ENCODE measurements at regions not wholly inside any gene's neighbourhood (a gene's known extent, or its start where the extent isn't known, plus 50 kb on each side); places are given as distances from the start of the nearest gene placed in this dataset.

- no peaks in the 10 kb centered on the region for H3K9me3 ChIP-seq (ENCODE audit: control insufficient read depth, insufficient read depth, low read depth, low read length)
- TF ChIP-seq ZFP41 (tag by site-specific recombination; IDR thresholded peaks at IDR 0.05; ENCODE audit: borderline replicate concordance) (no peak), HIC1 (tag by site-specific recombination; IDR thresholded peaks at IDR 0.05) (no peak)
- CTCF ChIA-PET = no interaction called here
Observed at GRCh38 chr6:84486526-84486925, 259.1 kb upstream of the CEP162 start.

GRCh38 chr6:84469144-84469543 lies 241.7 kb upstream of the CEP162 start:
- Histone ChIP-seq H3K4me3 (ENCODE audit: low read depth, low read length) (no peak overlapping the region), H3K4me1 (ENCODE audit: control insufficient read depth, insufficient read depth, low read length) (no peaks in the 10 kb centered on the region), H3K9me3 (ENCODE audit: control insufficient read depth, insufficient read depth, low read depth, low read length) (no peaks in the 10 kb centered on the region), H3K27ac (ENCODE audit: extremely low read depth, low read depth, low read length) (no peak overlapping the region), H3K36me3 (ENCODE audit: control insufficient read depth in 2 of 2, insufficient read depth in 1 of 2, low read length in 2 of 2) (no peaks in the 10 kb centered on the region)
- TF ChIP-seq ZNF211 (tag by site-specific recombination; IDR thresholded peaks at IDR 0.05; ENCODE audit: low read depth) (no peak), ZSCAN18 (tag by site-specific recombination; IDR thresholded peaks at IDR 0.05) (no peak), ZNF776 (tag by site-specific recombination; IDR thresholded peaks at IDR 0.05; ENCODE audit: borderline replicate concordance) (no peak), ZNF747 (tag by site-specific recombination; IDR thresholded peaks at IDR 0.05) (no peak), ZNF555 (tag by site-specific recombination; conservative IDR thresholded peaks at IDR 0.05) (no peak), ZBTB26 (tag by site-specific recombination; optimal IDR thresholded peaks at IDR 0.05) (no peak), ZNF768 (tag by site-specific recombination; IDR thresholded peaks at IDR 0.05) (no peak), ZBTB7A (tag by site-specific recombination; IDR thresholded peaks at IDR 0.05; ENCODE audit: low read depth) (no peak), ZNF350 (tag by site-specific recombination; IDR thresholded peaks at IDR 0.05) (no peak), ZNF792 (tag by site-specific recombination; IDR thresholded peaks at IDR 0.05) (no peak), ZNF830 (tag by site-specific recombination; IDR thresholded peaks at IDR 0.05; ENCODE audit: low read depth) (no peak), ZNF530 (tag by site-specific recombination; IDR thresholded peaks at IDR 0.05; ENCODE audit: low read depth) (no peak)
- CTCF ChIA-PET = interaction anchor here (0.7 kb wide), 2 partner anchors 47 to 104 kb away, joined by 3 to 4 read pairs; no protein-coding TSS in a partner anchor
- POLR2A ChIA-PET = no interaction called here

More at GRCh38 chr6:84486526-84486925, 259.1 kb upstream of the CEP162 start:
- Histone ChIP-seq H3K36me3 (ENCODE audit: control insufficient read depth in 2 of 2, insufficient read depth in 1 of 2, low read length in 2 of 2) (no peaks in the 10 kb centered on the region), H3K4me1 (ENCODE audit: control insufficient read depth, insufficient read depth, low read length) (no peaks in the 10 kb centered on the region), H3K27ac (ENCODE audit: extremely low read depth, low read depth, low read length) (no peak overlapping the region), H3K4me3 (ENCODE audit: low read depth, low read length) (no peak overlapping the region)
- POLR2A ChIA-PET = no interaction called here

- no peaks in the 10 kb centered on the region for H3K36me3 ChIP-seq (ENCODE audit: control insufficient read depth in 2 of 2, insufficient read depth in 1 of 2, low read length in 2 of 2)
- H3K4me1 ChIP-seq (ENCODE audit: control insufficient read depth, insufficient read depth, low read length) = no peaks in the 10 kb centered on the region
- no peak overlapping the region for H3K4me3 ChIP-seq (ENCODE audit: low read depth, low read length)
- ChIA-PET POLR2A (no interaction called here), CTCF (interaction anchor here (0.6 to 2.3 kb wide), 4 partner anchors 14 to 660 kb away, joined by 3 to 6 read pairs (median 3); no protein-coding TSS in a partner anchor)
- no peak overlapping the region for H3K27ac ChIP-seq (ENCODE audit: extremely low read depth, low read depth, low read length)
- no peaks in the 10 kb centered on the region for H3K9me3 ChIP-seq (ENCODE audit: control insufficient read depth, insufficient read depth, low read depth, low read length)
- TF ChIP-seq ZNF350 (tag by site-specific recombination; IDR thresholded peaks at IDR 0.05) (no peak), CTCF (tag by site-specific recombination; IDR thresholded peaks at IDR 0.05) (no peak), ZSCAN23 (tag by site-specific recombination; IDR thresholded peaks at IDR 0.05) (no peak), HOXC10 (CRISPR knock-in tag; IDR thresholded peaks at IDR 0.05) (no peak), ZNF10 (tag by site-specific recombination; IDR thresholded peaks at IDR 0.05) (no peak), ZNF24 (tag by site-specific recombination; IDR thresholded peaks at IDR 0.05) (no peak), ZNF501 (tag by site-specific recombination; IDR thresholded peaks at IDR 0.05) (no peak), PBX3 (CRISPR knock-in tag; IDR thresholded peaks at IDR 0.05) (no peak), ZNF664 (tag by site-specific recombination; IDR thresholded peaks at IDR 0.05) (no peak)
Observed at GRCh38 chr6:84467296-84467695, 239.9 kb upstream of the CEP162 start.

Data from HEK293 (cell line).